ENCODE measurements at regions not wholly inside any gene's neighbourhood (a gene's known extent, or its start where the extent isn't known, plus 50 kb on each side); places are given as distances from the start of the nearest gene placed in this dataset.

- Mint-ChIP-seq H3K4me1 (ENCODE audit: low read depth) (peaks cover 6% of the 10 kb centered on the region), H3K9me3 (no peaks in the 10 kb centered on the region), H3K27ac (no peak overlapping the region), H3K27me3 (no peaks in the 10 kb centered on the region), H3K36me3 (no peaks in the 10 kb centered on the region), H3K4me3 (no peak overlapping the region)
- DNase-seq = no peak
- ChIA-PET CTCF (no interaction called here), POLR2A (no interaction called here)
- intact Hi-C loops (cut with micrococcal nuclease) = no loop called here
Measured at GRCh38 chr13:50452028-50452427, 391.5 kb downstream of the DLEU7 start.

GRCh38 chr13:50452756-50453155 lies 390.7 kb downstream of the DLEU7 start:
- ChIA-PET CTCF (no interaction called here), POLR2A (no interaction called here)
- peaks cover 6% of the 10 kb centered on the region for H3K4me1 Mint-ChIP-seq (ENCODE audit: low read depth)
- H3K36me3 Mint-ChIP-seq = no peaks in the 10 kb centered on the region
- no peak for DNase-seq
- H3K9me3 Mint-ChIP-seq = no peaks in the 10 kb centered on the region
- H3K4me3 Mint-ChIP-seq = no peak overlapping the region
- intact Hi-C loops (cut with micrococcal nuclease) = no loop called here
- H3K27ac Mint-ChIP-seq = no peak overlapping the region
- no peaks in the 10 kb centered on the region for H3K27me3 Mint-ChIP-seq

GRCh38 chr13:50453188-50453587 lies 390.3 kb downstream of the DLEU7 start:
- ChIA-PET POLR2A (no interaction called here), CTCF (no interaction called here)
- no peak overlapping the region for H3K27ac Mint-ChIP-seq
- no peaks in the 10 kb centered on the region for H3K9me3 Mint-ChIP-seq
- H3K36me3 Mint-ChIP-seq = no peaks in the 10 kb centered on the region
- intact Hi-C loops (cut with micrococcal nuclease) = no loop called here
- no peak overlapping the region for H3K4me3 Mint-ChIP-seq
- H3K4me1 Mint-ChIP-seq (ENCODE audit: low read depth) = peaks cover 6% of the 10 kb centered on the region
- H3K27me3 Mint-ChIP-seq = no peaks in the 10 kb centered on the region
- no peak for DNase-seq

GRCh38 chr13:50456111-50456510 lies 387.4 kb downstream of the DLEU7 start:
- POLR2A ChIA-PET = no interaction called here
- Mint-ChIP-seq H3K36me3 (no peaks in the 10 kb centered on the region), H3K27me3 (no peaks in the 10 kb centered on the region), H3K4me3 (no peak overlapping the region), H3K9me3 (no peaks in the 10 kb centered on the region), H3K4me1 (ENCODE audit: low read depth) (no peaks in the 10 kb centered on the region), H3K27ac (no peak overlapping the region)
- intact Hi-C loops (cut with micrococcal nuclease) = no loop called here
- DNase-seq = no peak
- CTCF ChIA-PET = no interaction called here

GRCh38 chr13:50457415-50458393 lies 385.8 kb downstream of the DLEU7 start:
- CTCF ChIA-PET = no interaction called here
- POLR2A ChIA-PET = no interaction called here
- DNase-seq = no peak
- no peaks in the 10 kb centered on the region for H3K9me3 Mint-ChIP-seq
- H3K4me1 Mint-ChIP-seq (ENCODE audit: low read depth) = no peaks in the 10 kb centered on the region
- no peaks in the 10 kb centered on the region for H3K36me3 Mint-ChIP-seq
- intact Hi-C loops (cut with micrococcal nuclease) = no loop called here
- no peak overlapping the region for H3K4me3 Mint-ChIP-seq
- H3K27ac Mint-ChIP-seq = no peak overlapping the region
- H3K27me3 Mint-ChIP-seq = no peaks in the 10 kb centered on the region

- ChIA-PET CTCF (no interaction called here), POLR2A (no interaction called here)
- Mint-ChIP-seq H3K36me3 (no peaks in the 10 kb centered on the region), H3K4me3 (no peak overlapping the region), H3K4me1 (ENCODE audit: low read depth) (no peaks in the 10 kb centered on the region), H3K27me3 (no peaks in the 10 kb centered on the region), H3K27ac (no peak overlapping the region), H3K9me3 (no peaks in the 10 kb centered on the region)
- no peak for DNase-seq
- intact Hi-C loops (cut with micrococcal nuclease) = no loop called here
Measured at GRCh38 chr13:50459046-50459445, 384.4 kb downstream of the DLEU7 start.

- H3K4me1 Mint-ChIP-seq (ENCODE audit: low read depth) = no peaks in the 10 kb centered on the region
- ChIA-PET POLR2A (no interaction called here), CTCF (no interaction called here)
- intact Hi-C loops (cut with micrococcal nuclease) = no loop called here
- H3K9me3 Mint-ChIP-seq = no peaks in the 10 kb centered on the region
- no peak for DNase-seq
- H3K27me3 Mint-ChIP-seq = no peaks in the 10 kb centered on the region
- no peak overlapping the region for H3K27ac Mint-ChIP-seq
- H3K36me3 Mint-ChIP-seq = no peaks in the 10 kb centered on the region
- no peak overlapping the region for H3K4me3 Mint-ChIP-seq
Measured at GRCh38 chr13:50459658-50460057, 383.8 kb downstream of the DLEU7 start.

GRCh38 chr13:50460358-50460757 lies 383.1 kb downstream of the DLEU7 start:
- H3K36me3 Mint-ChIP-seq = no peaks in the 10 kb centered on the region
- ChIA-PET CTCF (interaction anchor here (0.6 kb wide), 1 partner anchor 45 kb away, joined by 3 read pairs; no protein-coding TSS in a partner anchor), POLR2A (no interaction called here)
- H3K4me1 Mint-ChIP-seq (ENCODE audit: low read depth) = no peaks in the 10 kb centered on the region
- no peaks in the 10 kb centered on the region for H3K9me3 Mint-ChIP-seq
- DNase-seq = no peak
- H3K27ac Mint-ChIP-seq = no peak overlapping the region
- no peaks in the 10 kb centered on the region for H3K27me3 Mint-ChIP-seq
- intact Hi-C loops (cut with micrococcal nuclease) = no loop called here
- no peak overlapping the region for H3K4me3 Mint-ChIP-seq

- no peaks in the 10 kb centered on the region for H3K27me3 Mint-ChIP-seq
- H3K36me3 Mint-ChIP-seq = no peaks in the 10 kb centered on the region
- intact Hi-C loops (cut with micrococcal nuclease) = no loop called here
- H3K4me3 Mint-ChIP-seq = no peak overlapping the region
- ChIA-PET CTCF (no interaction called here), POLR2A (no interaction called here)
- H3K27ac Mint-ChIP-seq = no peak overlapping the region
- no peak for DNase-seq
- H3K9me3 Mint-ChIP-seq = no peaks in the 10 kb centered on the region
- H3K4me1 Mint-ChIP-seq (ENCODE audit: low read depth) = no peaks in the 10 kb centered on the region
Measured at GRCh38 chr13:50461189-50461588, 382.3 kb downstream of the DLEU7 start.

- ChIA-PET POLR2A (no interaction called here), CTCF (no interaction called here)
- H3K4me3 Mint-ChIP-seq = no peak overlapping the region
- intact Hi-C loops (cut with micrococcal nuclease) = no loop called here
- H3K36me3 Mint-ChIP-seq = no peaks in the 10 kb centered on the region
- DNase-seq = no peak
- no peaks in the 10 kb centered on the region for H3K4me1 Mint-ChIP-seq (ENCODE audit: low read depth)
- no peaks in the 10 kb centered on the region for H3K27me3 Mint-ChIP-seq
- no peak overlapping the region for H3K27ac Mint-ChIP-seq
- H3K9me3 Mint-ChIP-seq = no peaks in the 10 kb centered on the region
Measured at GRCh38 chr13:50463719-50464118, 379.8 kb downstream of the DLEU7 start.

- no peaks in the 10 kb centered on the region for H3K9me3 Mint-ChIP-seq
- CTCF ChIA-PET = no interaction called here
- H3K4me1 Mint-ChIP-seq (ENCODE audit: low read depth) = no peaks in the 10 kb centered on the region
- H3K4me3 Mint-ChIP-seq = no peak overlapping the region
- no peaks in the 10 kb centered on the region for H3K27me3 Mint-ChIP-seq
- intact Hi-C loops (cut with micrococcal nuclease) = no loop called here
- no peak overlapping the region for H3K27ac Mint-ChIP-seq
- DNase-seq = no peak
- POLR2A ChIA-PET = no interaction called here
- H3K36me3 Mint-ChIP-seq = no peaks in the 10 kb centered on the region
Measured at GRCh38 chr13:50464349-50465251, 378.9 kb downstream of the DLEU7 start.

- no peaks in the 10 kb centered on the region for H3K4me1 Mint-ChIP-seq (ENCODE audit: low read depth)
- ChIA-PET CTCF (no interaction called here), POLR2A (no interaction called here)
- H3K27ac Mint-ChIP-seq = no peak overlapping the region
- H3K27me3 Mint-ChIP-seq = no peaks in the 10 kb centered on the region
- H3K9me3 Mint-ChIP-seq = no peaks in the 10 kb centered on the region
- no peak for DNase-seq
- H3K4me3 Mint-ChIP-seq = no peak overlapping the region
- H3K36me3 Mint-ChIP-seq = no peaks in the 10 kb centered on the region
- intact Hi-C loops (cut with micrococcal nuclease) = no loop called here
Measured at GRCh38 chr13:50466456-50466855, 377.0 kb downstream of the DLEU7 start.

Measured in activated CD4-positive, alpha-beta memory T cell treated with anti-CD3 and anti-CD28 coated beads for 36 hours (primary cell).